Gastroesophageal sphincter (tissue), 4 donors: ENCODE measurements at regions not wholly inside any gene's neighbourhood (a gene's known extent, or its start where the extent isn't known, plus 50 kb on each side); places are given as distances from the start of the nearest gene placed in this dataset.

ENCODE experiments used
- ATAC-seq: fragments of 150-250 bp; one replicate; pipeline ENCODE4 v1.9.1; 2016; ENCODE audit warnings: mild to moderate bottlenecking, moderate library complexity
- H3K27ac ChIP-seq, 4 donors: fragments of 200-600 bp; sonication (generic) in 3 of 4; 1 replicate in 3 of 4; 2 replicates in 1 of 4; pipeline ENCODE4 v1.5.1; 2016 to 2019
- H3K27me3 ChIP-seq: fragments of 200-600 bp; sonication (generic); one replicate; pipeline ENCODE4 v1.5.1; 2019
- H3K36me3 ChIP-seq, 2 donors: fragments of 200-600 bp; sonication (generic); one replicate each; pipeline ENCODE4 v1.5.1; 2019; ENCODE audit warnings: control low read depth in 1 of 2
- H3K4me1 ChIP-seq, 3 donors: fragments of 200-600 bp; sonication (generic); 1 replicate in 2 of 3; 2 replicates in 1 of 3; pipeline ENCODE4 v1.5.1; 2016 to 2019; ENCODE audit warnings: control low read depth in 2 of 3
- H3K4me3 ChIP-seq, 2 donors: fragments of 200-600 bp; sonication (generic); one replicate each; pipeline ENCODE4 v1.5.1; 2019; ENCODE audit warnings: mild to moderate bottlenecking in 1 of 2, moderate library complexity in 1 of 2
- H3K9me3 ChIP-seq, 3 donors: fragments of 200-600 bp; sonication (generic); one replicate each; pipeline ENCODE4 v1.5.1; 2017 to 2019; ENCODE audit warnings: control low read depth in 2 of 3
- CTCF ChIP-seq, 4 experiments: fragments of 200-600 bp in 2 of 4; fragments of 450-650 bp in 2 of 4; sonication (generic) in 1 of 4; IDR thresholded peaks; one replicate each; pipeline ENCODE4 v1.5.1; 2017 to 2019; ENCODE audit warnings: antibody characterized with exemption in 4 of 4, mild to moderate bottlenecking in 2 of 4, moderate library complexity in 2 of 4
- EP300 ChIP-seq: sonication (generic); formaldehyde crosslinking; IDR thresholded peaks from one replicate; pipeline ENCODE4 v1.6.1; 2017; ENCODE audit warnings: antibody characterized with exemption, mild to moderate bottlenecking
- POLR2A ChIP-seq, 2 donors: fragments of 450-650 bp; IDR thresholded peaks; one replicate each; pipeline ENCODE4 v1.6.1; 2017; ENCODE audit warnings: antibody characterized with exemption in 2 of 2, mild to moderate bottlenecking in 2 of 2, moderate library complexity in 1 of 2
- POLR2AphosphoS5 ChIP-seq: sonication (generic); formaldehyde crosslinking; IDR thresholded peaks from one replicate; pipeline ENCODE4 v1.6.1; 2017; ENCODE audit warnings: antibody characterized with exemption
- WGBS, 2 donors: methylation state at CpG; one replicate each; pipeline ENCODE4 v1.1.5; 2018; ENCODE audit warnings: low coverage in 1 of 2; 5-methylcytosine and 5-hydroxymethylcytosine counted together

DNA sequence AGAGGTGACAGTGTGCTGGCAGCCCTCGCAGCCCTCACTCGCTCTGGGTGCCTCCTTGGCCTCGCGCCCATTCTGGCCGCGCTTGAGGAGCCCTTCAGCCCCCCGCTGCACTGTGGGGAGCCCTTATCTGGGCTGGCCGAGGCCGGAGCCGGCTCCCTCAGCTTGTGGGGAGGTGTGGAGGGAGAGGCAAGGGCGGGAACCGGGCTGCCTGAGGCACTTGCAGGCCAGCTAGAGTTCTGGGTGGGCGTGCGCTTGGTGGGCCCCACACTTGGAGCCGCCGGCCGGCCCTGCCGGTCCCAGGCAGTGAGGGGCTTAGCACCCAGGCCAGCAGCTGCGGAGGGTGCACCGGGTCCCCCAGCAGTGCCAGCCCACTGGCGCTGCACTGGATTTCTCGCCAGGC lies 1480.9 kb upstream of the SLC39A10 start:
- H3K36me3 ChIP-seq, result no peaks in the 10 kb centered on the region
- ATAC-seq, result no peak
- H3K27ac ChIP-seq, result no peak overlapping the region
- 80% methylated on average over 2 of the region's 22 CpGs; no CpG with 5 or more reads in 1 of the 2 donors for WGBS, 2 donors
- peaks cover 0 to 5% (median 0%) of the 10 kb centered on the region in 3 donors for H3K9me3 ChIP-seq
- TF ChIP-seq POLR2AphosphoS5 (no peak), POLR2A (IDR thresholded peaks at IDR 0.05) (no peak), CTCF (IDR thresholded peaks at IDR 0.05) (no peak), EP300 (no peak)
- no peak overlapping the region for H3K4me3 ChIP-seq
- no peaks in the 10 kb centered on the region for H3K4me1 ChIP-seq
- H3K27me3 ChIP-seq, result no peaks in the 10 kb centered on the region

DNA sequence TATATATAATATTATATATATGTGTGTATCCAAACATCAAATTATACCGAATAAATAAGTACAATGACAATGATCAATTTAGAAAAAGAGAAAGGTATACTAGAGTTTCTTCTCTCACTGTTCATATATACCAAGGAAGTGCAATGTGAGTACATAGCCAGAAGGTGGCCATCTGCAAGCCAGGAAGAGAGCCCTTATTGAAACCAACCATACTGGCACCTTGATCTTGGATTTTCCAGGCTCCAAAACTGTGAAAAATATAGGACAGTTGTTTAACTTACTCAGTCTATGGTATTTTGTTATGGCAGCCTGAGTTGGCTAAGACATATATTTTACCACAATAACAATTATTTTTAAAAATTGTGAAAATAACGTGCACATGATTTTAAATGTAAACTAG lies 1490.2 kb upstream of the SLC39A10 start:
- ATAC-seq, result no peak
- Histone ChIP-seq H3K9me3 (no peaks in the 10 kb centered on the region), H3K27me3 (no peaks in the 10 kb centered on the region), H3K4me1 (no peaks in the 10 kb centered on the region), H3K36me3 (no peaks in the 10 kb centered on the region), H3K4me3 (no peak overlapping the region), H3K27ac (no peak overlapping the region)
- TF ChIP-seq POLR2A (IDR thresholded peaks at IDR 0.05) (no peak), CTCF (IDR thresholded peaks at IDR 0.05) (peak in 2 of 4 experiments; percentile 12 to 30), POLR2AphosphoS5 (no peak), EP300 (no peak)
- 48 to 49% methylated on average over 2 of the region's 2 CpGs for WGBS, 2 donors

GRCh38 chr2:194155431-194155830 lies 1501.6 kb upstream of the SLC39A10 start:
- H3K4me3 ChIP-seq, result no peak overlapping the region
- WGBS, 2 donors, result 63 to 93% methylated on average over 4 of the region's 4 CpGs
- no peaks in the 10 kb centered on the region for H3K36me3 ChIP-seq
- peaks cover 0 to 27% (median 0%) of the 10 kb centered on the region in 3 donors for H3K9me3 ChIP-seq
- H3K4me1 ChIP-seq, result no peaks in the 10 kb centered on the region
- no peak for ATAC-seq
- H3K27ac ChIP-seq, result no peak overlapping the region
- no peaks in the 10 kb centered on the region for H3K27me3 ChIP-seq
- TF ChIP-seq POLR2A (IDR thresholded peaks at IDR 0.05), result no peak
- TF ChIP-seq EP300, result no peak
- no peak for TF ChIP-seq CTCF (IDR thresholded peaks at IDR 0.05)
- no peak for TF ChIP-seq POLR2AphosphoS5

DNA sequence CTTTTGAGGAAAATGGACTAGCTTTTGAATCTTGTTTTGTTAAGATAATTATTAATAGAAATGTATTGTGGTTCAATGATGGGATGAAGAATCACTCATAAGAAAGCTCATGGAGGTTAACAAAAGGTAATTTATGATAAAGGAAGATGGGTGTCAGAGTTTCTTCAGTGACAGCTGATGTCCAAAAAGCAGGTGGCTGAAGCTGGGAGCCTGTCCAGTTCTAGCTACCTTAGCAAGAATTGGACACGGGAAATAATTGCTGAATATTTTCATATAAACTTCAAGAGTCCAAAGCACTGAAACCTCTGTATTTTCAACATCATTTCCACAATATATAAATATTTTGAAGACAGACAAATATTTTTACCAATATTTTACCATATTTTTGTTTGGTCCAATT lies 1505.8 kb upstream of the SLC39A10 start:
- no peaks in the 10 kb centered on the region for H3K36me3 ChIP-seq
- H3K9me3 ChIP-seq, result no peaks in the 10 kb centered on the region
- 67 to 76% methylated on average over 1 of the region's 1 CpG for WGBS, 2 donors
- H3K4me1 ChIP-seq, result no peaks in the 10 kb centered on the region
- TF ChIP-seq EP300 (no peak), POLR2A (IDR thresholded peaks at IDR 0.05) (no peak), POLR2AphosphoS5 (no peak), CTCF (IDR thresholded peaks at IDR 0.05) (no peak)
- H3K27me3 ChIP-seq, result no peaks in the 10 kb centered on the region
- no peak for ATAC-seq
- no peak overlapping the region for H3K4me3 ChIP-seq
- no peak overlapping the region for H3K27ac ChIP-seq

DNA sequence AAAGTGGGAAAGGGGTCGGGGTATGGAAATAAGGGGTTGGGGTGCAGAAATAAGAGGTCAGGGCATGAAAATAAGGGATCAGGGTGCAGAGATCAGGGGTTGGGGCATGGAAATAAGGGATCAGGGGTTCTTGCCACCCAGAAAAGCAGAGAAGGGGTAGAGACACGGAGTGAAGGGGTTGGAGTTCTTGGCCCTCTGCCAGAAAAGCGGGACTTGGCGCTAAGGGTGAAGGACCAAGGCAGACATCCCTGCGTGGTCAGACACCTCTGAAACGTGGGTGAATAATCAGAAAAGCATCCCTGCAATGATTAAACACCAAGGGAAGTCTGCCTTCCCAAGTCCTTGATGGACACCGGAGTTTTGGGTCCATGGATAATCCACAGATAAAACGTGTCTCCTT lies 1521.6 kb upstream of the SLC39A10 start:
- H3K4me3 ChIP-seq, result no peak overlapping the region
- H3K36me3 ChIP-seq, result no peaks in the 10 kb centered on the region
- ATAC-seq, result no peak
- H3K9me3 ChIP-seq, result no peaks in the 10 kb centered on the region
- H3K27me3 ChIP-seq, result no peaks in the 10 kb centered on the region
- TF ChIP-seq POLR2A (IDR thresholded peaks at IDR 0.05), result no peak
- 86 to 92% methylated on average over 5 to 7 of the region's 8 CpGs for WGBS, 2 donors
- H3K4me1 ChIP-seq, result no peaks in the 10 kb centered on the region
- no peak overlapping the region for H3K27ac ChIP-seq
